Posterior cingulate gyrus (tissue), 11 donors: ENCODE measurements at regions not wholly inside any gene's neighbourhood (a gene's known extent, or its start where the extent isn't known, plus 50 kb on each side); places are given as distances from the start of the nearest gene placed in this dataset.

ENCODE experiments used
- DNase-seq, 10 donors: peaks; one replicate each; pipeline versions ENCODE4 v3.0.0 to v3.0.0-alpha.2; 2020 to 2021; ENCODE audit warnings: mixed read lengths in 3 of 10
- intact Hi-C: fragments of 100-400 bp; cut with DNase I; formaldehyde crosslinking; loops from one replicate; pipeline ENCODE4 v1.15.1; 2023

DNA sequence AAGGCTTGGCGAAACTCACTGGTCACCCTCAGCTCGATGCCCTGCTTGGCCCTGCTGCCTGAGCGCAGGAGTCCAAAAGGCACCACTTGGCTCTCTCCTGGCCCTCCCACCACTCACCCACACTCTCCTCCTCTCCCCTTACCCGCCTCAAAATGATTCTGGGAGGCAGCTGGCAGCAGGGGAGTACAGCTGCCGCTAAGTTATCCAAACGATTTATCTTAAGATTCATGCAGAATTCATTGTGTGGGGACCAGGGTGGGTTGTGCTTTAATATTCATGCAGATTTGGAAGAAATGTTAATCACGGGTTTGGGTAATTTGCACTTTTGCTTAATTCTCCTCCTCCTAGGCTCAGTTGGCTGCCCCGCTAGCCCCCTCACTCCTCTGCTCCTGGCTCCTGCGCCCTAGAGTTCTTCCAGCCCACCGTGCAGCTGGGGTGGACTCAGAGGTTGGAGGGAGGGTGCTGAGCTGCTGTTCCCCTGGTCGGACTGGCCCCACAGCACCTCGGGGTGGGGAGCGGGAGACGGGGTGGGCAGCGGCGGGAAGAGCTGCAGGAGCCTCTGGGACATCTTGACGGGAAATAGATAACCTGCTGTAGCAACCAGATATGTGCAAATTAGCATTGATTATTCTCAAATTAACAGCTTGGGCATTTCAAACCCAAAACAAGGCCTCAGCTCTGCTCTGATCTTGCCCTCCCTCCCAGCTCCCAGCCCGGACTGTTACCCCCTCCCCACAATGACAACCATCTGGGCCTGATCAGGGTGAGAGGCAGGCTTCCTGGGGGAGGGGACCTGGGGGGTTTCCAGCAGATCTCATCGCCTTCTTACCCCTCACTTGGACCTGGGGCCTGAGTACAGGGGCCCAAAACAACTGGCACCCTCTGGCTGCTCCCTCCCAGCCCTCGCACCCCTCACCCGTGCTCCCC, 122.6 kb upstream of the RPL38 start:
- DNase-seq = peak in 1 of 10 donors; percentile 74
- intact Hi-C loops = no loop called here

DNA sequence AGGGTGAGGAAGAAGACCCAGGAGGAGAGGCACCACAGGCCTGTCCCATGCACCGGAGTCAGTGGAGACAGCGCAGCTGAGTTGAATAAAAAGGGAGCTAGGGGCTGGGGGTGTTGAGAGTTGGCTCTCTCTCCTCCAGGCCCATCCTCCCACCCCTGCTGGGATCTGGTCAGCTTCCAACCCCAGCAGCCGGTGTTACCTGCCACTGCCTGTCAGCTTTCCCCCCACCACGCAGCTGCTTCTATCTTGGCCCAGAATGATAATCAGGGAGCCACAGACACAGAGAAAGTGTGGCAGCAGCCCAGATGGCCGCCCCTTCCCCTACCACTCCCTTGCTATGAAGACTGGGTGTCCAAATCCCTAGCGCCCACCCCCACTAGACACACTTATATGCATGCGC, 120.6 kb upstream of the RPL38 start:
- DNase-seq = no peak
- intact Hi-C loops = no loop called here

DNA sequence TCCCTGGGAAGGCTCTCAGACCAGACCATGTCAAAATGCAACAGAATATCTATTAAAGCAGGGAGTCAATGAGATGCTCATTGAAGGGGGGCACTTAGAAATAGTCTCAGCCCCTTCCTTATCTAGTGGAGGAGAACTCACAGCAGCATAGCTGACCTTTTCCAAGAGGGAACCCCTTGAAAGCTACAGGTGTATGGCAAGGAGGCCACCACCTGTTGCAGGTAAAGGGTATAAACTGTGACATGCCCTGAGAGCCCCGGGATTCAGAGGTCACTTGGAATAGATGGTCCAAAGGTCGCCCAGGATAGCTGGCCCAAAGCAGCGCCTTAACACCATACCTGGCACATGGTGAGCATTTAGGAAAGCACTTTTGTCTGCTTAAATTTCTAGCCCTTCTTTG, 120.2 kb upstream of the RPL38 start:
- intact Hi-C loops = no loop called here

DNA sequence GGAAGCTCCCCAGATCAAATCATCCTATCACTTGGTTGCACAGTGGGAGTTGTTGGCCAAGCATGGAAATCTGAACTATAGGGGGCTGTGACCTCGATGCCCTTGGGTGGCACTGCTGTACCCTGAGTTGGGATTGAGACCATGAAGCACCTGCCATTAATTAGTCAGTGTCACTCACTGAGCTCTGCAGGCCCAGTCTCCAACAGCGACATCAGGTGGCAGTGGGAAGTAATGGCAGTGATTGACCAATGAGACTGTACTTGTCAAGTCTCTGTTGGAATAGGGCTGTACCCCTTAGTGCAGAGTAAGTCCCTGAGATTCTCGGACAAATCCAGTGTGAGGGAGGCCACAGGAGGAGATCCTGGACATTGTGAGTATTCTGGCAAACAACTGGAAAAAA, 118.0 kb upstream of the RPL38 start:
- peak in 1 of 10 donors; percentile 24 for DNase-seq
- intact Hi-C loops = no loop called here

More for the DNA sequence above, 120.2 kb upstream of the RPL38 start:
- DNase-seq = no peak

DNA sequence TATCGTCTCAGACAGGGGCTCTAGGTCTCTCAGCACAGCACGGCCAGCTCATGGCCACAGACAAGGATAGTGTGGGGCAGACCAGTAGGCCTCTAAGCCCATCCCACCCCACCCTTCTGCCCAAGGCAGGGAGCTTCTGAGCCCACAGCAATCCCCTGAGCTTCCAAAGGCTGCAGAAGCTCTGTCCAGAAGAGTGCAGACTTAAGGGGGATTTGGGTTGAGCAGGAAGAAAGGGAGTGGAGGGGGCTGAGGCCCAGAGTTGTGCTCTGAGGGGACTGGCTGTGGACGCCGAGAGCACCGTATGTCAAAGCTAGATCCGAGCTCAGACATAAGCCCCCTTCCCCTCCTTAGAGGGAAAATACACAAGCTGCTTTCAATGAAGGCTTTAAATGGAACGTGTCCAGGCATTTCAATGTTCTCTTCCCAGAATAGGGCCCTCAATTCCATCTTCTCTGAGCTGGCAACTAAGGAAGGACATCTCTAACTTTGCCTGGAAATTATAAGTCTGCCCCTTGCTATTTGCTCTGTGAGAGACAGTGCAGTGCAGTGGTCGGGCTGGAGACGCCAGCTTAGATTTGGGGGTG, 116.4 kb upstream of the RPL38 start:
- intact Hi-C loops = no loop called here
- peak in 1 of 10 donors; percentile 51 for DNase-seq

DNA sequence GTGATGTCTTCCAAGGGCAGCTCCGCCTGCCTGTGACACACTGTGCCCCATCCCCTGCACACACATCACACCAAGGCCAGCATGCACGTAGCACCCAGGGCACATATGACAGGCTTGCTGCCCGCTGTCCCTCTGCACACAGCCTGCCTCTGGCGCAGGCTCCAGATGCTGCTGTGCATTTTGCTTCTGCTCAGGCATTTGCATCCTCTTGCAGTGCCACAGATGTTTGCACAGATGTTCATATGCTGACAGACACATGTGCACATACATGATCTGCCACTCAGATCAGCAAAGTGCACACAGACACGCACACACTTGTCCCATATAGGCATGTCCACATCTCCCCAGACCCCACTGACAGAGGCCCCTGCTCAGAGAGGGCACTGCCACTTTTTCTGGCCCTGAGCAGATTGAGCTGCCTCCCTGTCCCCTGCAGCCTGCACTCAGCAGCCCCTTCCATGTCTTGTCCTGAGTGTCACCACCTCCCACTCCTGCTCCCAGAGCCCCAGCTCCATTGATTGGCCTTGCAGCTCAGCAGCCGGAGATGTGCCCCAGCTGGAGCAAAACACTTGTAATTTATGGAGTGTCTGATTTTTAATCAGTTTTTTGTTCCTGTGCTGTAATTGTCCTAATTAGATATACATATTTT, 115.1 kb upstream of the RPL38 start:
- intact Hi-C loops = no loop called here
- DNase-seq = peak in 1 of 10 donors; percentile 47

DNA sequence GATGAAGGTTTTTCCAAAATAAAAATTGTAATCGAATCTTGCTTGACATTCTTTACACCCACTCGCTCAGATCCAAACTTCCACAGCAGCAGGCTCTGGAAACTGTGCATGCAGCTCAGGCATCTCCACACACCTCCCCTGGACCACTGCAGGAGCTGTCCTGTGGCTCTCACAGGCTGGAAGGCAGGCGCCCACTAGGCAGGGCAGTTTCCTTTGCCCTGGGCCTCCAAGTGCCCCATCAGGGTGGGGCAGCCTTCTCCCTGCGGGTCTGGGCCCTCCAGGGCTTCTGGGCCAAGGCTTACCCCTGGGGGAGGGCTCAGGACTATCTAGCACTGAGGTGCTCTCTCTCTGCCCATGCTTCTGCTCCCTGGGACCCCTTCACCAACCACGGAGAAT, 114.5 kb upstream of the RPL38 start:
- intact Hi-C loops = no loop called here
- peak in 1 of 10 donors; percentile 60 for DNase-seq

DNA sequence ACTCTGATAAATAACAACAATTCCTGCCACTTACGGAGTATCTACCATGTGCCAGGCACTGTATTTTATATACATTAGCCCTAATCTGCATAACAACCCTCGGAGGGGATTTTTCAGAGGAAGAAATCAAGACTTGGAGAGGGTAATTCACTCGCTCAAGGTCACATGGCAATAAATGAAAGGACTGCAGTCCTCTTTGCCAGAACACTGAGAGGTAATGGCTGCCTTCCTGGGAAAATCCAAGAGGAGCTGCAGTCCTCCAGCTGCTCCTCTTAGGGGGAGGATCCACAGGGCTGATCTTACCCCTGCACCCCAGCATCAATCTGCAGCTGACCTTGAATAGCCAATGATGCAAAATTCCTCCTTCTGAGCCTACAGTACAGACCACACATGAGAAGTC, 114.1 kb upstream of the RPL38 start:
- DNase-seq = no peak
- intact Hi-C loops = no loop called here

DNA sequence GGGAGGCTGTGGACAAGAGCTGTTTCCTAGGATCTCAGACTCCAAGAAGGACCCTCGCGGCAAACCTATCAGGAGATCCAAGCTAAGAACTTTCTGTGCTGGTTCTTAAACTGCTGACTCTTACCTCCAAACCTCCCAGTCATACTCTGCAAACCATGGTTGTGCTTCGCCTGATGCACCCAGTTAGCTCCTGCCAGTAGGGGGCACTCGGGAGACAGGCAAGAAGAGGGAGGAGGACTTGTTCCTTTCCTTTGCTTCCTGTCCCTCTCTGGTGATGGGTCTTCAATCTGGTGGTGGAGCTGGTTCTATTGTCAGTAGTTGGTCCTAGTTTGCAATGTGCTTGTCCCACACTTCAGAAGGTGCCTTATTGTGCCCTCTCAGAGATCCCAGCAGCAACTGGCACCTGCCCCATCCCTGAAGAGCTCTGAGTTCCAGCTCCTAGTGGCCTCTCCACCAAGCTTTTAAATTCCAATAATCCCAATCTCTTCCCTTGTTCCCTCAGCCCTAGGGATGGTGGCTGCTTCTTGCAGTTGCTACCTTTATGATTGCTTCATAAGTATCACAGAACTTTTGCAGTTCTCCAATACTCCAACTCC, 113.5 kb upstream of the RPL38 start:
- peak in 6 of 10 donors; percentile 42 to 92 (median 58) for DNase-seq
- intact Hi-C loops = no loop called here

DNA sequence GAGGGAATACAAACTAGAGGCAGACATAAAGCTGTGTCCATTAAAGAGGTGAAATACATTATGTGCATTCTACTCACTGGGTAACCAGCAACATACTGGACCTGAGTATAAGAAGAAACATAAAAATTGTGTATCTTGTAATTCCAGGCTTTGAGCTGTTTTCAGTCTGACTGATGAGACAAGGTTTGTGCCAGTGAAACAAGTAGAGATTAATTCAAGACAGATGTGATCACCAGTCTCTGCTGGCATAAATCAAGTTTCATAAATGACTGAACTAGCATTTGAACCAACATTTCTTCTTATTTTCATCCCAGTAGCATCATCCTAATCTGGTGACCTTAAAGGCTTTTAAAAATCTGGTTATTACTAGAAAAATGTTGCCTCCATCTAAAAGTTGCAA, 108.8 kb upstream of the RPL38 start:
- DNase-seq = no peak
- intact Hi-C loops = no loop called here

DNA sequence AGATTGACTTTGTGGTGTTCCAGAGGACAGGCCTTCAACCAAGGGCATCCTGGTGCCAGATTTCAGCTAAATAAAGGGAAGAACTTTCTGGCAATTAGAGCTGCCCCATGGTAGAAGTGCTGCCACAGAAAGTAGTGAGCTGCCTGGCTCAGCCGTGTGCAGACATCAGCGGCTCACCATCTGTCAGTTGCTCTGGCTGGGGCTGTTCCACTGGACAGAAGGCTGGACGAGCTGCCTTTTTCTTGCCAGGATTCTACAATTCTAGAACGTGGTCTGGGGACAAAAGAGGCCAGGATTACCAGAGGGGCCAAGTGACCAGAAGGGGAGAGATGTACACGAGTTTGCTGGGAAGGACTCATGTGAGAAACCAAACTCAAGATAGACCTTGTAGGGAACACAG, 107.0 kb upstream of the RPL38 start:
- DNase-seq = peak in 1 of 10 donors; percentile 42
- intact Hi-C loops = no loop called here

DNA sequence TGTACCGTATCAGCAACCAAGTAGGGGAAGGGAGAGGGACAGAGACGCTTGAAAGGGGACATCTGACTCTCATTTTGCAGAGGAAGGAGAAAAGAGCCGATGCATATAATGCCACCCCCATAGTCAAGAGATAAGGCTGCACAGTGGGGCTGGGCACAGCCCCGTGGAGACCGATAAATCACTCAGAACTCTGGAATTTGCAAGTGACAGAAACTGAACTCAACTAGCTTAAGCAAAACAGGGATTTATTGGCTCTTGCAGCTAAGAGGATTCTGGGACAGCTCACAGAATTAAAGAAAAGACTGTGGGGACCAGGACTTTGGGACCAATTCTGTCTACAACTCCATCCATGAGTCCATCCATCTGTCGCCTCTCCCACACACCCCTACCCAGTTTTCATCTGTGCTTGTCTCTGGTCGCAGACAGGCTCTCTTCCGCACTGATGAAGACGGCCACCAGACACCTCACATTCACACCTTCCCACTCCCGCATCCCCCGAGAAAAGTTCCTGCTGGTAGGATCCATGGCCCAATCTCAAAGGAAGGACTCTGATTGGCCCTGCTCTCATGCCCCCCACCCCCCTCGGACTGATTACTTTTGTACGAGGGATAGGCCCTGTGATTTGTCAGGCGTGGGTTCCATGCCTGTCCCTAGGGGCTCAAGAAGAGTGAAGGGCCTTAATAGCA, 105.9 kb upstream of the RPL38 start:
- DNase-seq = peak in 8 of 10 donors; percentile 28 to 92 (median 58)
- intact Hi-C loops = no loop called here

DNA sequence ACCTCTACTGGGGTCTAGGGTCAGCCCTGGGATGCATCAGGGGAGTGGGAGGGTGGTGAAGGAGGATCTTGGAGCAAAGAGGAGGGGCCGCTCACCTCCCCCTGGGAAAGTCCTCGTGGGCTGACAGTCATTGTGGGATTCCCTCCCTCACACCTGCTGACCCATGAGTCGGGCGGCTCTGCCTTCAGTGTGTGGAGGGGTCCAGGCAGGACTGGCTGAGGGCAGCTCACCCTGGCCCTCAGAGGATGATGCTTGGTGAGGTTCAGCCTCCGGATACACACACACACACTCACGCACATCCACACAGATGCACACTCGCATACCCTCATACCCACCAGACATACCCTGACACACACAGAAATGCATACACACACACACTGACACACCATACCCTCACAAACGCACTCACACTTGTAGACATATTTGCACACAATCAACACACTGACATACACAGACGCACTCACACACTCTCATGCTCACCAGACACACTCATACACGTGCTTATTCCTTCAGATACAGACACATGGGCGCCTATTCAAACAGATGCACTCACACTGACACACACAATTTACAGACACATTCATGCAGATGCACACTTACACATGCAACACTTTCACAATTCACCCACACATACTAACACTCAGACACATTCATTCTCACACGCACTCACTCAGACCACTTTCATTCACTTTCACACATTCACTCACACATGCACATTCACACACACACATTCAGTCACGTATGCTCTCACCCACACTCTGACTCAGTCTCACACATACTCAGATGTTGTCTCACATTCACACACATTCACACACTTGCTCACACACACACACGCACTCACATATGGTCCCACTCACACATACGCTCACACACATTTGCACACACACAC, 105.1 kb upstream of the RPL38 start:
- intact Hi-C loops = no loop called here
- peak in 1 of 10 donors; percentile 61 for DNase-seq

DNA sequence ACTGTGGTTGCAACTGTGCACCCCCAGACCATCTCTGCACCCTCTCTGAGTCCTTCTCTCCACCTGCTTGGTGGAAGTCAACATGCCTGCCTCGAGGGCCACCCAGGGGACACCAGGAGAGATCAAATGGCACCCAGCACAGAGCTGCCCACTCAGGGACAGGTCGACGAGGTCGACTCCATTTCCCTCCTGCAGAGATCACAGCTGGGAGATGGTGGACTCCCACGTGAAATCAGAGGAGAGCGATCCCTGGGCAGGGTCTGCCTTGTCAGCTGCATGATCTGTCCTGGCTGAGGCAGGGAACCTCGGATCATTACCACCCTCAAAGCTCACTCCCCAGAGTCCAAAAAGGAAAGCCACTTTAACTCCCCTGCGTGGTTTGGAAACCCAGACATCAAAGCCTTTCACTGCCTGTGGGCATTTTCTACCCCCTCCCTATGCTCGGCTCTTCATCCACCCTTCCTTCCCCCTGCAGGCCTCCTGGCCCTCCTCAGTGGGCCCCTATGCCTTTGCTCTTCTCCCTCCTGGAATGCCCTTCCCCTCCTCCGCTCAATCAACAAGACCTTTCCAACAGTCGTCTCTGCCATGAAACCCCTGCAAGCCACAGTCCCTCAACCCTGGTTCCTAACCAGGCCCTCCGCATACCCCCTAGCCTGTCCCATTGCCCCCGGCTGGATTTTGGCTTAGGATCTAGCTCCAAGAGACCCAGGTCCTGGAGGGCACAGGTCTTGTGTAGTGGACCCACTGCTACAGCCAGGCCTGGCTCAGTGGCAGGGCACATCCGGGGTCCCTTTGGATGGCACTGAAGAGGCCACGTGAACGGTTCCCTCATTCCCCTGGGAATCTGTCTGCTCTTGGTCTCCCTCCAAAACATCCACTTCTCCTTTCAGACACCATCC, 103.8 kb upstream of the RPL38 start:
- intact Hi-C loops = no loop called here
- DNase-seq = peak in 1 of 10 donors; percentile 61

DNA sequence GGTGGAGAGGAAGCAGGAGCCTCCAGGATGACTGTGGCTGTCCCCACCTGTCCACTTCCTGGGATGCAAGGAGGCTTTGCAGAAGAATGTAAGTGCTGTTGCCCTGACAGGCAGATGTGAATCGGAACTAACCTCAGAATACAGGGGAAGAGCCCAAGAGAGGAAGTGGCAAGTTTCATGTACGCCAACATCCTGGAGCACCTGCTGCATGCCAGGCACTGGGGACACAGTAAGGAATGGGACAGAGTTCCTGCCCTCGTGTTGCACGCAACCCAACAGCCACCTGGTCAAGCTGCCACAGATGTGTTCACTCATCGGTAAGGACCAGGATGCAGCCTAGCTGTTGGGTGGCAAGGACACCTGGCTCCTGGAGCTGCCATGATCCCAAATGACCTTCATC, 98.6 kb upstream of the RPL38 start:
- no peak for DNase-seq
- intact Hi-C loops = no loop called here

DNA sequence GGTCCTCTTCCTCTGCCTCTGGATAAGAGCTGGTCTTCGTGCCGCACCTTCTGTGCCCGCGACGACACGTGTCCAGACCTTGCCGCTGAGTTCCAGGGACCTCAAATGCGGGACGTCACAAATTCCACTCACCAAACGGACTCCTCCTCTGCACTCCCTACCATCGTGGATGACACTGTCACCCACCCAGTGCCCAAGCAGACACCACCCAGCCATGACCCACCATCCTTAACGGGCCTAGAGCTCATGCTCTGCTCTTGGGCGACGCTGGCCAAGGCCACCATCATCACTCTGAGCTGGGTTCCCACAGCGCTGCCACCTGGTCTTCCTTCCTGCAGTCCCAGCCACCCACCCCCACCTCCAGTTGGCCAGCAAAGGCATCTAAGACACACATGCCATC, 96.4 kb upstream of the RPL38 start:
- intact Hi-C loops = no loop called here
- peak in 1 of 10 donors; percentile 52 for DNase-seq

DNA sequence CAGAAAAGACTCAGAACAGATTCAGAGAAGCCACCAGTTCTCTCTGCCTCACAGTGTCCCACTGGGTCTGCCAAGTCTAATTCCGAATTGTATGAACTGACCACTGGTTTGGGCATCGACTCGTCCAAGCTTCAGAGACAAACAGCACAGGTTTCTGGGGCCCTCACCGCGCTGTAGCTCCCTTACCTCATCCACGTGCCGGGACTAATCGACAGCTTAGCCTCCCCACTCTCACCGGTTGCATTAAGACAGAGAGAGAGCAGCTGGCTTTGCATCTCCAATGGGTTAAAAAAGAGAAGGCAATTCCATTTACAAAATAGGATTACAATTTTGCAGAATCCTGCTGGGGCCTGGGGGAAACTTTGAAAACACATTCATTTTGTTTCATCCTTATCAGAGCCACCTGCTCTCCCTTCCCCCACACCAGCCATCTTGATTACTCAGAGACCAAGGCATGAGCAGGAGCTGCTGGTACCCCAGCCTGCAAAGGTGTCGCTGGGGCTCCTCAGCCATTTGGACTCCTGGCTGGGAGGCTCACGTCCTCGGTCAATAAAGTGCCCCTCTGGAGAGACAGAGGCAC, 95.3 kb upstream of the RPL38 start:
- intact Hi-C loops = no loop called here
- peak in 1 of 10 donors; percentile 61 for DNase-seq

DNA sequence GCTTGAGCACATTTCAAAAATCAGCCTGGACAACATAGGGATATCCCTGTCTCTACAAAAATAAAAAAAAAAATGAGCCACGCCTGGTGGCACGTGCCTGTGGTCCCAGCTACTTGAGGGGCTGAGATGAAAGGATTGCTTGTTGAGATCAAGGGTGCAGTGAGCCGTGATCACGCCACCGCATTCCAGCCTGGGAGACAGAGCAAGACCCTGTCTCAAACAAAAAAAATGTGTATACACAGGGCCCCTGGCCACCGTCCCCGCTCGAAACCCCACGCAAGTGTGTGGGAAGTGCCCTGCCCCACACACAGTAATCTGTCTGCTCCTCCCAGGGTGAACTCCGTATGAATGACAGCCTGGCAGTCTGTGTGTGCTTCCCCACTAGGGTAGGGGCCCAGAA, 93.0 kb upstream of the RPL38 start:
- intact Hi-C loops = no loop called here
- peak in 1 of 10 donors; percentile 72 for DNase-seq
